NOMO-1 treated with dmso at 0.1 percent for 144 hours (cell line): ENCODE measurements at regions not wholly inside any gene's neighbourhood (a gene's known extent, or its start where the extent isn't known, plus 50 kb on each side); places are given as distances from the start of the nearest gene placed in this dataset.
"Not testable (repeated sequence)": the region's sequence is repeated elsewhere in the genome, so short reads cannot be mapped to it uniquely, and the experiment has no call there.

ENCODE experiments used
- DNase-seq: peaks from one replicate; lab custom pipeline; 2025; ENCODE audit not compliant: unreplicated experiment; lab: John Stamatoyannopoulos, UW

- no peak for DNase-seq
These were observed 572.4 kb upstream of the PPP2R3A start for GRCh38 chr3:135393159-135393558.

GRCh38 chr3:135393898-135394525 is 571.5 kb upstream of the PPP2R3A start:
- no peak for DNase-seq

- DNase-seq = no peak
These were observed 553.1 kb upstream of the PPP2R3A start for GRCh38 chr3:135412475-135412874.

- no peak for DNase-seq
These were observed 549.3 kb upstream of the PPP2R3A start for GRCh38 chr3:135416182-135416581.

GRCh38 chr3:135419155-135419554 is 546.4 kb upstream of the PPP2R3A start:
- DNase-seq = no peak

GRCh38 chr3:135426508-135426907 is 539.0 kb upstream of the PPP2R3A start:
- no peak for DNase-seq

- no peak for DNase-seq
These were observed 533.1 kb upstream of the PPP2R3A start for GRCh38 chr3:135432402-135432801.

GRCh38 chr3:135438889-135439597 is 526.5 kb upstream of the PPP2R3A start:
- DNase-seq = not testable (repeated sequence)

- DNase-seq = not testable (repeated sequence)
These were observed 525.9 kb upstream of the PPP2R3A start for GRCh38 chr3:135439632-135440031.

GRCh38 chr3:135440233-135440632 is 525.3 kb upstream of the PPP2R3A start:
- DNase-seq = no peak

GRCh38 chr3:135440746-135441145 is 524.8 kb upstream of the PPP2R3A start:
- DNase-seq = no peak

- no peak for DNase-seq
These were observed 521.5 kb upstream of the PPP2R3A start for GRCh38 chr3:135444058-135444457.

GRCh38 chr3:135447483-135447882 is 518.0 kb upstream of the PPP2R3A start:
- DNase-seq = no peak

- peak; percentile 93 for DNase-seq
These were observed 517.0 kb upstream of the PPP2R3A start for GRCh38 chr3:135448520-135448919.

GRCh38 chr3:135449046-135449445 is 516.5 kb upstream of the PPP2R3A start:
- DNase-seq = no peak

GRCh38 chr3:135451037-135451785 is 514.3 kb upstream of the PPP2R3A start:
- DNase-seq = peak; percentile 80

GRCh38 chr3:135452881-135453280 is 512.6 kb upstream of the PPP2R3A start:
- DNase-seq = no peak

- no peak for DNase-seq
These were observed 512.2 kb upstream of the PPP2R3A start for GRCh38 chr3:135453326-135453725.

- DNase-seq = no peak
These were observed 510.6 kb upstream of the PPP2R3A start for GRCh38 chr3:135454890-135455289.

- no peak for DNase-seq
These were observed 509.3 kb upstream of the PPP2R3A start for GRCh38 chr3:135456108-135456790.

GRCh38 chr3:135458541-135459322 is 506.8 kb upstream of the PPP2R3A start:
- no peak for DNase-seq
